ENCODE measurements at regions not wholly inside any gene's neighbourhood (a gene's known extent, or its start where the extent isn't known, plus 50 kb on each side); places are given as distances from the start of the nearest gene placed in this dataset.

DNA sequence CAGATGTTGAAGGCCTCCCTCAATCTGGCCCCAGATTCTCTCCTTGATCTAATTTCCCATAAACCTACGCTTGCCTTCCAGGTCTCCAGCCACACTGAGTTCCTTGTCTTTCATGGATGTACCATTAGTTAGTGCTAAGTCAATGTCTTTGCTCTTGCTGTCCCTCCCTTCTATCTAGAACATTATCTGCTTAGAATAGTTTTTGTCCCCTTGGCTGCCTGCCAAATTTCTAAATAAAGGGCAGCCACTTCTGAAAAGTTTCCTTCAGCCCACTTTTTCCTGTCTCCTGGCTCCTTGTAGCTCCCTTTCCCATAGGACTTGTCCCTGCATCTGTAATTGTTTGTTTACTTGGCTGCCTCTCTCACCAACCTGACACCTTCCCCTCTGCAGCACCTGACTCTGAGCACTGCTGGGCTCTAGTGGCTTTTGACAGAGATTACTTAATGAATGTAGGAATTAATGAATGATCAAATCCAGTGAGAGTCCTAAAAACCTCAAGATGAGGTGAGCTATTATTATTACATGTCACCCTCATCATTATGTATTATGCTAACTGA is 58.3 kb downstream of the CXCL12 start:
- no peak for DNase-seq

DNA sequence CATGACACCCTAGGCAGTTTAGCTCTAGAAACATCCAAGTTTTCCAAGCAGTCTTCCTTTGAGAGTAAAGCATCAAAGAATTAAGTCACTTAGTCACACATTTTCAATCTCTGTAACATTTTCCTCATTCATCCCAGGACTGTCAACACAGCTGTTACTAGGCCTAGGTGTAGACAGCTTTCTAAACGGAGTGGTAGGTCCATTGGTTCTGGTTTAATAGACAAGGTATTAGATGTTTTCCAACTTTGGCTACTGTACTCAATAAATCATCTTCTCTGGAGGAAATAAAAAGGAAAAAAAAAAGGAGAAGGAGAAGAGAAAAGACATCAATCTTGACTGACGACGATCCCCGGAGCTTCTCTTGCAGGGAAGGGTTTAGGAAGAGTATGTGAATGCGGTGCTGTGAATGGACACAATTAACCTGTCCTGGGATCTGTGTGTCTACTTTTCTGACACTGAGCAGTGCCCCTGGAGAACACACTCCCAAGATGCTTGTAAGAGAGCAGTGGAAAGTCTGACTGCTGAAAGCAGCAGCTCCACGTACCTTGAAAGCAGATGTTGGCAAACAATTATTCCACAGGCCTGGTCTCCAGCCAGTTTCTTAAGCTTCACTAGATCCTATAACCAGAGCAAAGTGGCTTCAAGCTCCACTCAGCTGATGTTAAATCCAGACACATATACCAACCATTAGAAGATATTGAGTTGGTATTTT is 59.1 kb downstream of the CXCL12 start:
- no peak for DNase-seq

DNA sequence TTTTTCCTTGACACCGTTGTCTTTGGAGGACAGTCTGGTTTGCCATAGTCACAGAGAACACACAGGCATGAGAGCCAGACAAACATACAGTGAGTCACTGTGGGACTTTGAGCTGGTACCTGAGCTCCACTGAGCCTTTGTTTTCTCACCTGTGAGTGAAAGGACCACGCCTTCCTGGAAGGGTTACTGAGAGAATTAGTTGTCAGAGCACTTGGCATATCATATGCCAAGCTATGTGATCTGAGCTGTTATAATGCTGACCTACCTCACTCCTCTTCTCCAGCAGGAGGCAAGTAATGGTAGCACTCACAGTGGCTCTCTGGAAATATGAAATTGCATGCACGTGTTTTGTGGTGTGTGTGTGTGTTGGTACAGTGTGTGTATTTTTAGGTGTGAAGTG is 59.7 kb downstream of the CXCL12 start:
- peak; percentile 67 for DNase-seq

DNA sequence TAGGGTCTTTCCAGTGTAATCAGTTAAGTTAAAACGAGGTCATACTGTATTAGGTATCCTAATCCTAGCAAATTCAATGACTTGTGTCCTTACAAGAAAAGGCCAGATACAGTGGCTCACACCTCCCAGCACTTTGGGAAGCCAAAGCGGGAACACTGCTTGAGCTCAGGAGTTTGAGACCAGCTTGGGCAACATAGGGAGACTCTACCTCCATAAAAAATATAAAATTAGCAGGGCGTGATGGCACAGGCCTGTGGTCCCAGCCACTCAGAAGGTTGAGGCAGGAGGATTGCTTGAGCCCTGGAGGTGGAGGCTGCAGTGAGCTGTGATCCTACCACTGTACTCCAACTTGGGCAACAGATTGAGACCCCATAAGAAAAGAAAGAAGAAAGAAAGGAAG is 61.1 kb downstream of the CXCL12 start:
- no peak for DNase-seq

DNA sequence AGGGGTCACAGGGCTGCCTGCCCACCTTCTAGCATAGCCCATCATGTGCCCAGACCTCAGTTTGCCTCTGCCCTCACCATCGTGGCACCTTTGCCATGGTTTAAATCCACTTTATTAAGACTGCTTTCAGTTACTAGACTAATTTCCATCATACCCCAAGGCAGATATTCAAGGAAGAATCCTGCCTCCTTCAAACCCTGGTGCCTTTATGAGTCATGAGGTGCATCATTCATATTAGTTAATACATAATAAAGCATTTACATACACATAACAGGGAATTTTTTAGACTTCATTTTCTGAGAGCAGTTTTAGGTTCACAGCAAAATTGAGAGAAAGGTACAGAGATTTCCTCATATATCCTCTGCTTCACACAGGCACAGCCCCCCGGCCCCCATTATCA is 62.8 kb downstream of the CXCL12 start:
- DNase-seq: no peak

DNA sequence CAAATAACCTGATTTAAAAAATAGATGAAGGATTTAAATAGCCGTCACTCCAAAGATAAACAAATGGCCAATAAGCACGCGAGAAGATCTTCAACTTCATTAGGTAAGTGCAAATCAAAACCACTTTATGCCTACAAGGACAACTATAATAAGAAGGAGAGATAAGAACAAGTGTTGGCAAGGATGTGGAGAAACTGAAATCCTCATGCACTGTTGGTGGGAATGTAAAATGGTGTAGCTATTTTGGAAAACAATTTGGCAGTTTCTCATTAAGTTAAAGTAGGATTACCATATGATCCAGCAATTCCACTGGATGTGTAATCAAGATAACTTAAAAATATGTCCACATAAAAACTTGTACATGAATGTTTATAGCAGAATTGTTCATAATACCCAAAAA is 64.1 kb downstream of the CXCL12 start:
- no peak for DNase-seq

DNA sequence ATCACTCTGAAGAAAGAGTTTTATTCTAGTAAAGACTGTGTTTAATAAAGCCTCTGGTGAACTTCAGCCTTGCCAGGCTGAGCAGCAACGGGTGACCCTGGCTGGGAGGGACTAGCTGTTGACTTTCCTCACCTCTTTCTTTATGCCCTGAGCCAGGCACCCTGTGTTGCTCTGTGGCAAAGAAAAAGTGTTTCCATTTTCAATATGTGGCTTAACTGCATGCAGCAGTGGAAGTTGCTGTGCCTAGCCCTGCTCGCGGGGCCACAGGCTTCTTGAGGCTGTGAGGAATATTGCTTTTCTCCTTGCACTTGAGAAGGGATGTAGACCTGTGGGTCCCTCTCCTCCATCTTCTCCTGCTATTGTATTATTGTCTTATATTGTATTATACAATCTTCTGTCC is 67.0 kb downstream of the CXCL12 start:
- DNase-seq: no peak

DNA sequence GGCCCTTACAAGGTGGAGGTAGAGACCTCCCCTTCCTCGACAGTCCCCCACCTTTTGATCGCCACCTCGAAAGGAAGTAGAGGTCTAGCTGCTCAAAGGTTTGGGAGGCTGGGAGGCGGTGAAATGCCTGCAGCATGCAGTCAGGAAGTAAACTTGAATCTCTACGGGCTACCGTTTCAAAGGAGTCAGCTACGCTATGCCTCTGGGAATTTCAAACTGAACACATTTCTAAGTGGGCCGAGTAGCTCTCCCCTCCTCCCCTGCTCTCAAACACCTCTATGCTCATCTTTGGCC is 68.0 kb downstream of the CXCL12 start:
- no peak for DNase-seq

DNA sequence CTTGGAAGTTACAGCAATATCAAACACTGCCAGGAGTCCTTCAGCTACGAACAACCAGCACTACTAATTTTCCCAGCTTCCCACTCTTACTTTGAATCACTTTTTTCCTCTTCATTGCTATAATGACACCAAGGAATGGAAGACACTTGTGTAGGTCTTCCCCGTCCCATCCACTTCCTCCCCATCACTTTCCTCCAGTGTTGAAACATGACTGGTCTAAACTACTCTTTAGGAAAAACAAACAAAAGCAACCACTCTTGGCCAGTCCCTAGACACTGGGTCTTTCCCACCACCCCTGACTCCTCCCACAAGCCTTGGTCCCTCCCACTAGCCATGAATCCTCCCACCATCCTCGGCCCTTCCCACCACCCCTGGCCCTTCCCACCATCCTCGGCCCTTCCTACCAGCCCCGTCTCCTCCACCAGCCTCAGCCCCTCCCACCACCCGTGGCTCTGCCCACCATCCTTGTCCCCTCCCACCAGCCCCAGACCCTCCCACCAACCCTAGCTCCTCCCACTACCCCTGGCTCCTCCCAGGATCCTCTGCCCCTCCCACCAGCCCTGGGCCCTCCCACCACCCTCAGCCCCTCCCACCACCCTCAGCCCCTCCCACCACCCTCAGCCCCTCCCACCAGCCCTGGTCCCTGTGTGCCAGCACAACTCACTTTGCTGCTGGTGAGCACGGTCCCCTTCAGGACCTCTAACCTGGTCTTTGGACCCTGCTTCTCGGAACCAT is 68.5 kb downstream of the CXCL12 start:
- no peak for DNase-seq

DNA sequence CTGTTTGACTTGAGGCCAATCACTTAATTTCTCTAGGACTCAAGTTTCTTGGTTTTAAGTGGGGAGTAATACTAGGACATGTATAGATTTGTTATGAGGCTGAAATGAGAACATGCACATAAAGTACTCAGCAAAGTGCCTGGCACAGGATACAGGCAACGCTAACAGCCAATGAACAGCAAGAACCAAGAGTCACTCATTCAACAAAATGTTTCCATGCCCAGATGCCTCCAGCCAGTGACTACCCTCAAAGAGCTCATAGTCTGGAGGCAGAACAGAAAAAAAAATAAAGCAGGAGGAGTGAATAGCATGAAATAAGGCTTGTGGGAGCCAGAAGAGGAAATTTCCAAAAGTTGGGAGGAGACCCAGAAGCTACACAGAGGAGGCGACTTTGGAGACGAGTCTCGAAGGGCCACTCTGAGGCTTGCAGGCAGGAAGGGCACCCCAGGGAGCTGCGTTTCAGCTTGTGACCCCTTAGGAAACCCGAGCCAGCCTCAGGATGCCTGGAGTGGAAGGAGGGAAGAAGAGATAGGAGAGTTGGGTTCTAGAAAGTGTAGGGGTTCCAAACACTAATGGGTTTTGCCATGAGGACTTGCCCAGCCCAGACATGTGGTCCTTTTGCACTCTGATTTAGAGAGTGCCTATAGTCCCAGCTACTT is 70.0 kb downstream of the CXCL12 start:
- no peak for DNase-seq

DNA sequence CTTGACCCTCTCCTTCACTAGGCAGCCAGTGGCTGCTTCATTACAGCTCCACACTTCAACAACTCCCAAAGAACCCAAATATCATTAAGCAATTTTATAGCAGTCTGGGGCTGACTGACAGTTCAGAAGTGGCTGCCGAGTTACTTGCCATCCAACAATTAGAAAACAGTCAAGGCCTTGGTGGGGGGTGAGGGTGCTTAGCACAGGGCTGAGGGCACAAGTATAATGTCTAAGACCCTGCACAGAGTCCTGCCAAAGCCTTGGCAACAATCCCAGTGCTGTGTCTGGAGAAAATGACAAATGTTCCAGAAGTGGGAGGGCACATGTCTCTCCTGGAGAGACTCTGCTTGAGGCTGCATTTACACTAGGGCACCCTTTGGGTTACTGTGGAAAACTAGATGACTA is 71.1 kb downstream of the CXCL12 start:
- no peak for DNase-seq

DNA sequence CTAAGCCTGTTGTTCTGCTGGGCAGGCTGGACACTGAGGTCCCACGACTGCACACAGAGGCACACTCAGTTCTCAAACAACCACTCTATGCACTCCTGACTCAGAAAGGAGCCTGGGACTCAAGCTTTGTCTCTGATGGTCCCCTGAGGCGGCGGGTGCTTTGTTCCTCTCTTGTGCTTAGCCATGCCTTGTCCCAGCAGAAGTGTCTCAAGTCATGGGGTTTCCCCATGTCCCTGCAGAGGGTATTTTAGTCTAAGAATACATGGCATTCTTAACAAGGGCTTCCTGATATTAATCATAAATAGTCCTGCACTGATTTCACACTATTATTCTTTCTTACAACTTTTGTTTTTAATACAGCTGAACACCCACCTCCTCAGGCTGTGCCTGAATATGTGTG is 72.5 kb downstream of the CXCL12 start:
- no peak for DNase-seq

DNA sequence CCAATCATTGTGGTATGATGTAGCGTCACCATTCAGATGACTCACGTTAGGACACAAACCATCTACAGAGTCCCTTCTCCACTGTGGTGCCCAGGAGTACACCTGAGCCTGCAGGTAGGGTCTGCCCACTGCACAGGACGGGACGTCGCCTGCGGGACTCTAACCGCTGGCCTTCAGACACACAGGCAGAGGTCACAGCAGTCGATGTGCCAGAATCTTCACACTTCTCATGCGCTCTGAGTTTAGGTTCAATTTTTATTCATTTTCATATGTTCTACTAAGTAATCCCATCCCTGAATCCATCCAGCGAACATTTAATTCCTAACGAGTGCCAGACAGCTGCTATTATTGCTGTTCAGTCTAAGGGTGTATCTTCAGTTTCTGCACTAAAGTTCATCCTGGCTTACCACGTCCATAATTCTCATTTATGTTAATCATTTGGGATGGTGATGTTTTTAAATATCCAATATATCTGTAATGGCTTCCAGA is 73.3 kb downstream of the CXCL12 start:
- no peak for DNase-seq

DNA sequence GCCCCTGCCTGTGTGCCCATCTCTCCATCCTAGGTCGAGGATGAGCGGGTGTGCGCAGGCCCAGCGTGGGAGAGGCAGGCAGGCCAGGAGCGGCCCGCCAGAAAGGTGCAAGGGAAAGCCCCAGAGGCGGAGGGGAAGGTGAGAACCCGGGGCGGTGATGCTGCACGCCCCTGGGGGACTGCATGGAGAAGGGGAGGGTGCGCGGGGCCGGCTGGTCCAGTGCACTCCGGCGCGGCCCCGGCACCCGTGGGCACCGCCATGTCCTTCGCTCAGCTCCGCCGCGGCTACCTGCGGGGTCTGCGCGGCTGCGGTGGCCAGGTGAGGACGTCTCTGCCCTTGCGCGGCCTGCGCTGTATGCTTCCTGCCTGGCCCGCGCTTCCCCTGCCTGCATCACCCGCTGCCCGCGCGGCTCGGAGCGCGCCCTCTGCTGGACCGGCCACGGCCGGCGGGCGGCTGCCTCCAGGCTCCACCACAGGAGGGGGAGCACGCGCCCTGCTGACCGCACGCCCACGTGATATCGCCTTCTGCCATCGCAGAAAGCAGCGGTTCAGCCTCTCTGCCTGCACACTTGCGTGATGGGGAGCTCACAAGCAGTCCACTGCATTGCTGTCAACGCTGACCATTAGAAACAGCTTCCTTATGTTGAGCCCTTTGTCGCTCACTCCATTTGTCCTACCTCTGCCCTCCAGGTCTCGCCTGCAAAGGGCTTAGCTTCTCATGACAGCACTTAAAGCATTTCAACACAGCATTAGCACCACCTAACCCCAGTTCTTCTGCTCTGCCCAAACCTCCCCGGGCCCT is 73.9 kb downstream of the CXCL12 start:
- DNase-seq: no peak

DNA sequence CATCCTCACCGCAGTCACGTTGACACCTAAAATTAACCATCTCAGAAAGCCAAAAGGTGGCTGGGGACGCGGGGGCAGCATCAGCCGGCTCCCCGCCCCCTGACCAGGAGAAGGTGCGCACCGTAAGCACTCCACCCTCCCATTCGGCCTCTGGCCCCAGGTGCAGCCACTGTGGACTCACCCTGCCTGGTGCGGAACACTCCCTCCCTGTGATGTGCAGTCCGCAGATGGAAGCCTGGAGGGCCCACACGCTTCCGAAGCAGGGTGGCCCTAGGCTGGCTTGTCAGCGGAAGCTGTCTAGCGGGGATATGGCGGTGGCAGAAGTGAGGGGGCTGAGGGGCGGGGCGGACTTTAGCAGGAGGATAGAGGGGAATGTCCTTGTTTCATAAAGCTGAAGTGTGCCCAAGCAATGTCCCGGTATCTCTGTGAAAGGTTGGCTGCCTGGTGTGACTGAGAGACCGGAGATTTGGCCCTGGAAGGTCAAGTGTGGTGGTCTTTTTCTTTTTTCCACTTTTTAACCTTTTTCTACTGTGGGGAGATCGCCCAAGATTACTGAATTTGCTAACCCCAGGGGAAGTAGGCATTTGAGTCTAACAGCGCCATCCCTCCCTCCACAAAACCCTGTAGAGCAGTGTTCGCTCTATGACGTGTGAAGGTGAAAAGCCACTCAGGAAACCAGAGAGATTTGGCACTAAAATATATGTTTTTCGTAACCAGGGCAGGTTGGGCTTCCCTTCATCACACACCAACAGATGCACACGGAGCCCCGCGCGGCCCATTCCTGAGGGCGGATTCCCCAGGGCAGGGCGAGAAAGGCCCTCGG is 74.7 kb downstream of the CXCL12 start:
- DNase-seq: no peak

DNA sequence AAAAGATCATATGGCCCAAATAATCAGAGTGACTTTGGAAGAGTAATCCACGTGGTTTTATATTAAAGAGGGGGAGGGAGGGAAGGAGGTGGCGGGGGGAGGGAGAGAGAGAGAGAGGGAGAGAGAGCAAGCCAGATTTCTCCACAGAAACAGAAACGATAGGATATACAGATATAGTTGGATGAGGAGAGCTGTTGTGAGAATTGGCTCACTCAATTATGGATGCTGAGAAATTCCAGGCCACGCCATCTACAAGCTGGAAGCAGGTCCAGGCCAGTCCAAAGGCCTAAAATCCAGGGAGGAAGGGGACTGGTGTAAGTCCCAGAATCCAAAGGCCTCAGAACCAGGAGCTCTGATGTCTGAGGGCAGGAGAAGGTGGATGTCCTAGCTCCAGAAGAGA is 75.5 kb downstream of the CXCL12 start:
- DNase-seq: no peak

DNA sequence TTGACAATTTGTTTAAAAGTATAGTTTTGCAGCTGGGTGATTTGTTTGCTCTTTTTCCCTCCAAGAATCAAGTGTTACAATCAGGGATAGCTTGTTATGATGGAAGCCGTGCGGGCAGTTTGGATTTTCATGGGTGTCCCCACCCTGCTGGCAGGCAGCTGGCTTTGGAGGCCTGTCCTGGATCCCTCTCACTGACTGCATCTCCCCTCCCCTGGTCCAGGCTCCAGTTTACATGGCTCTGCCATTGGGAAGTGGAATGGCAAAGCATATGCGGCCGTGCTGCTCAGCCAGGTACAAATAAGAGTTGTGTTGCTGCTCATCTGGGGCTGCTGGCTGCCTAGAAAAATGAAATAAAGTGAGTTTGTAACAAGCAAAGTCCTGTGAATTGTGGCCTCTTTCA is 76.0 kb downstream of the CXCL12 start:
- no peak for DNase-seq

DNA sequence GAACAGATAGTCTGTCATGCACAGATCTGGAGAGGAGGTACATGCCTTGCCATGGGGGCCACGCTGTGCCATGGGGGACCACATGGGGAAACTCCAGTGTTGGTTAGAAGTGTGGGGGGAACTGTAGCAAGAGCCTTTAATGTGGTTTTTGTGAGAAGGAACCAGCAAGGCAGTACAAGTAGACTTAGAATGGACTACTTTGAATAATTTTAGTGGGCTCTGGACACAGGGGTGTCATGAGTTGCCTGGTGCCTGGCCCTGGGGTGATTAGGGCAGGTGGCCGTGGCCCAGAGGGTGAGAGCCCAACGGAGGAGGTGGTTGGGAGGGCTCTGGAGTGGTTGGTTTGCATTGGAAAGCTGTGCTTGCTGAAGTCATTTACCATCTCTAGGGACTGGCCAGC is 77.2 kb downstream of the CXCL12 start:
- no peak for DNase-seq

DNA sequence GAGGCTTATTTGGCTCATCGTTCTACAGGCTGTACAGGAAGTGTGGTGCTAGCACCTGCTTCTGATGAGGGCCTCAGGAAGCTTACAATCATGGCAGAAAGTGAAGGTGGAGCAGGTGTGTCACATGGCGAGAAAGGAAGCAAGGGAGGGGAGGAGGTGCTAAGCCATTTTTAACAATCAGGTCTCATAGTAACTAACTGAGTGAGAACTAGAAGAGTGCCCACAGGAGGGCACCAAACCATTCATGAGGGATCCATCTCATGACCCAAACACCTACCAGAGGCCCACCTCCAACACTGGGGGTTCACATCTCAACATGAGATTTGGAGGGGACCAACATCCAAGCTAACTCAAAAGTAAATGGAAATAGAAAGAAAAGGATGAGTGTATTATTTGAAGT is 78.1 kb downstream of the CXCL12 start:
- DNase-seq: no peak

DNA sequence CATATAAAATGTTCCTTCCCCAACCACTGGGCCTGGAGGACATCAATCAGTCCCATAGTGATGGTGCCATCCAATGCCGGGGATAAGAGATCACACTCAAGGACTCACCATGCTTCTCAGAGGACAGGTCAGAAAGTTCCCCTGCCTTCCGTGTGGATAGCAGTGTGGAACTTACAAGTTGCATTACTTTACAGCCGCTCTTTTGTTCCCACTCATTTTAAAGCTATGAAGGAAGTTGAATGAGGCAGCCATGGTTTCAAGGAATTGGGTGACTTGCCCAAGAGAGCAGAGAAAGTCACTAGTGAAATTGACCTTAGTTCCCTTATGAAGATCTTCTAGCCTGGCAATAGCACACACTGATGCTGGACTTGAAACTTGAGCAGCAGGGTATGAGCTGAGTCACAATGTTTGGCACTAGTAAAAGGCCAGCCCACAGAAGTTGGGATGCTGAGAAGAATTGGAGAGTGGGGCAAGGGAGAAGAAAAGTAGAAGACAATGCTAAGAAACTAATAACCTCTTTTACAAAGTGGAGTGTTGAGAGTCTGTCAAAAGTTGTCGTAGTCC is 78.7 kb downstream of the CXCL12 start:
- DNase-seq: no peak

DNA sequence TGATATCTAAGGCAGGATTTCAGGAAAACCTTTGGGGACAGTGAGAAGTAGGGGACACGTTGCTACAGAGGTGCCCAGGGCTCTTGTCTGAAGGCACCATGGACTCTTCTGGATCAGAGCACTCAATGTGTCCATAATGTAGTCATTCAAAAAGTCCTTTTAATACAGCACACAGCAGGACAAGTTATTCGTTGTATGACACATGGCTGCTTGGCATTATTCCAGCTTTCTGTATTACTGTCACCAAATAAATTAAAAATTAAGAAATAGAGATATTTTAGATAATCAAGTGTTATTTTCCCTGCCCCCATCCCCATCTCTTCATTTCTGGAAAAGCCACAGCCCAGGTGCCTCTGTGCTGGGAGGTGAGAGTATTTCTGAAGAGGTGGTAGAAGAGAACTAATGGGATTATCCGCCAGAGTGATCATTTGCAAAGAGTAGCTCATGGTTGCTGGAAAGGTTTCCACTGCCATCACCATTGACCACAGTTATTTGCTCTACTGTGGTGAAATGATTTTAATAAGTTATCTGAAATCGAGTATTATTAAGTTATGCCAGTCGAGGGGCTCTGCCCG is 83.0 kb downstream of the CXCL12 start:
- no peak for DNase-seq

Measured in NCI-H2029 treated with DMSO at 0.1 percent for 48 hours (cell line).